IPS DF 6.9 (cell line): ENCODE measurements at regions not wholly inside any gene's neighbourhood (a gene's known extent, or its start where the extent isn't known, plus 50 kb on each side); places are given as distances from the start of the nearest gene placed in this dataset.
"Not testable (repeated sequence)": the region's sequence is repeated elsewhere in the genome, so short reads cannot be mapped to it uniquely, and the experiment has no call there.

Experiments used
- DNase-seq: peaks from one replicate; pipeline ENCODE4 v3.0.0-alpha.2; 2013; ENCODE audit warnings: low read depth, low spot score
- H3K27ac ChIP-seq: one replicate; pipeline ENCODE4 v1.5.1; 2013; ENCODE audit warnings: low read length, control low read depth
- H3K27me3 ChIP-seq: 2 replicates; pipeline ENCODE4 v1.6.1; 2013; ENCODE audit warnings: mild to moderate bottlenecking, low read length; ENCODE audit not compliant: control insufficient read depth, insufficient read depth
- H3K36me3 ChIP-seq: 2 replicates; pipeline ENCODE4 v1.6.1; 2013; ENCODE audit warnings: low read length; ENCODE audit not compliant: control insufficient read depth, insufficient read depth
- H3K4me1 ChIP-seq: 2 replicates; pipeline ENCODE4 v1.6.1; 2013; ENCODE audit warnings: low read length; ENCODE audit not compliant: control insufficient read depth, insufficient read depth
- H3K4me3 ChIP-seq: 2 replicates; pipeline ENCODE4 v1.5.1; 2013; ENCODE audit warnings: mild to moderate bottlenecking, low read length
- H3K9me3 ChIP-seq: 2 replicates; pipeline ENCODE4 v1.6.1; 2013; ENCODE audit warnings: low read length, inconsistent platforms; ENCODE audit not compliant: control insufficient read depth, insufficient read depth
- WGBS: extraction: QIAGEN DNeasy Blood & Tissue Kit; methylation state at CpG from one replicate; pipeline ENCODE4 v1.1.7; 2013; ENCODE audit warnings: mixed read lengths, missing lambda C conversion rate; ENCODE audit not compliant: insufficient read length, insufficient coverage; 5-methylcytosine and 5-hydroxymethylcytosine counted together

- not testable (repeated sequence) for H3K4me3 ChIP-seq, H3K9me3 ChIP-seq, DNase-seq, H3K36me3 ChIP-seq, H3K27me3 ChIP-seq, H3K27ac ChIP-seq, H3K4me1 ChIP-seq
- no CpG with 5 or more reads among the region's 6 CpGs for WGBS
Measured at GRCh38 chrY:16254551-16255295, 1625.3 kb downstream of the CDY2B start.

GRCh38 chrY:16255778-16256177, 1624.2 kb downstream of the CDY2B start:
- WGBS = no CpG with 5 or more reads among the region's 4 CpGs

More at GRCh38 chrY:16255778-16256177, 1624.2 kb downstream of the CDY2B start:
- H3K4me3 ChIP-seq, H3K27ac ChIP-seq, DNase-seq, H3K36me3 ChIP-seq, H3K4me1 ChIP-seq, H3K9me3 ChIP-seq, H3K27me3 ChIP-seq: not testable (repeated sequence)
